Right forelimb (tissue), 1 donor: ENCODE measurements at regions not wholly inside any gene's neighbourhood (a gene's known extent, or its start where the extent isn't known, plus 50 kb on each side); places are given as distances from the start of the nearest gene placed in this dataset.
A peak's percentile ranks its signal among the peaks of the same experiment; 100 is the strongest.
"Not testable (repeated sequence)": the region's sequence is repeated elsewhere in the genome, so short reads cannot be mapped to it uniquely, and the experiment has no call there.

Experiments used
- DNase-seq: peaks from one replicate; pipeline ENCODE4 v3.0.0-alpha.2; 2018

DNA sequence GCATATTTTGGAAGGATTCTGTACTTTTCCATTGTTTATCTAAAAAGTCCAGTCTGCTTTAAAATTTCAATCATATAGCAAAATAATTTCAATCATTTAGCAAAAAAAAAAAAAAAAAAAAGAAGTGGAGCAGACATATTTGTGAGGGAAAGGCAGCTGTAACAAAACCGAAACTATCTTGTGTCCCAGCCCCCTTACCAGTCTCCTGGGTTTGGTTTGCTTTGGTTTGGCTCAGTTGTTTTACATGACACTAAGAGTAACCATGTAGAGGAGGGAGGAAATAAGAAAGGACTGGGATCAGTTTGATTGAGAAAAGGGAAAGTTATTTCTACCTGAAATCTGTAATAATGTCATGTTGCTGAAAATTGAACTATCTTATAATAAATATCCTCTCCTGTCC is 158.8 kb upstream of the GADL1 start:
- no peak for DNase-seq

DNA sequence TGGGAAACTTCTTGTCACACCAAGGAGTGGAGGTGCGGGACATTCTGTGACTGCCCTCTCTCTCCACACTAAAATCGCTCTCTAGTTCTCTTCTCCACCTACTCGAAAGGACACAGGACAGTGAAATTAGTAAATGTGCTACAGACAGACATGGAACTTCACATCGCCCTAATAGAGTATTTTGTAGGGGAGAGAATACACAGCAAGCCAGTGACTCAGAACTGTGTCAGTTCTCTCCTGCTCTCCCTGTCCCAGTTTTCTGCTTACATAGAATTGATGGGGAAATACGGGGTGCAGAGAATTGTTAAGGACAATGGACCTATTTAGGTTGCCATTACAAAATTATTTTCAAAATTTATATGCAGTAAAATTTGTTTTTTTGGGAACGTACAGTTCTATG is 159.6 kb upstream of the GADL1 start:
- DNase-seq: no peak

DNA sequence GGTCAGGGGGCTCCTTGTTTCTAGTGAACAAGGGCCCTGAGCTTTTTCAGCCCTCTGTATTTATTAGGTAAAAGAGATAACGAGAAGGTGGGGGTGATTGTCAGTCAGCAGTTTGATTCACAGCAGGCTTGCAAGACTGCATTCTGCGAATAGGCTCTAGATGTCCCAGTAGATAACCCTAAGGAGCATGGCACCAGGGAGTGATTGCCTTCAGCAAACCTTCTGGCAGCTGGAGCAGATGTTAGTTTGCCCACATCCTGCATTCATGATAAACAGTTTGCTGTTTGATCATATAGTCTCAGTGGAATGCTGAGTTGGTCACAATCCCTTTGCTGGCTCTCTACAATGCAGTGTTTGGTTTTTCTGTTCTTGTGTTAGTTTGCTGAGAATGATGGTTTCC is 161.3 kb upstream of the GADL1 start:
- no peak for DNase-seq

DNA sequence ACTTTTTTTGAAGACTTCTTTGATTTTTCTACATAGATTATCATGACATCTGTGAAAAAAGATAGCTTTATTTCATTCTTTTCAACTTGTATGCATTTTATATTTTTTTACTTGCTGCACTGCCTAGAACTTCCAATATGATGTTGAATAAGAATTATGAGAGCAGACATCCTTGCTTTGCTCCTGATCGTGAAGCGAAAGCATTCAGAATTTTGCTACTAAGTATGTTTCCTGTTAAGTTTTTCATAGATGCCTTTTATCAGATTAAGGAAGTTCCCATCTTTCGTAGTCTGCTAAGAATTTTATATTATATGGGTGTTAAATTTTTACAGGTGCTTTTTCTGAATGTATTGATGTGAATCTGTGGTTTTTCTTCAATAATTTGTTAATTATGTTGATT is 163.4 kb upstream of the GADL1 start:
- no peak for DNase-seq

DNA sequence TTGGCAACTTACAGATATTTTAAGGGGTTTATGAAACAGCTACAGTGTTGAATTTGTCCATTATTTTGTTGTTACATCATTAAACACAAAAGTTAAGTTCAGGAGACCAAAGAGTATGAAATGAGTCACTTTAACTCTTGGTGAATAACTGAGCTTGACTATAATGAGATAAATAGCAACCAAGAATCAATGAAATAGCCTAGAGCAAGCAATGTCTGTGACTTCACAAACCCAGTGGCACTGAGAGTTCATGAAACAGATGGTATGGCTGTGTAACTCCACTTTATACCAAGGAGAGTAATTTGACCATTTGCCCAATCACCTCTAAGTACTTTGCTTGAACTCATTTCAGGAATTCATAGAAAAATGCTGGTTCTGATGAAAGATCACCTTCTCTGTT is 169.6 kb upstream of the GADL1 start:
- DNase-seq: no peak

DNA sequence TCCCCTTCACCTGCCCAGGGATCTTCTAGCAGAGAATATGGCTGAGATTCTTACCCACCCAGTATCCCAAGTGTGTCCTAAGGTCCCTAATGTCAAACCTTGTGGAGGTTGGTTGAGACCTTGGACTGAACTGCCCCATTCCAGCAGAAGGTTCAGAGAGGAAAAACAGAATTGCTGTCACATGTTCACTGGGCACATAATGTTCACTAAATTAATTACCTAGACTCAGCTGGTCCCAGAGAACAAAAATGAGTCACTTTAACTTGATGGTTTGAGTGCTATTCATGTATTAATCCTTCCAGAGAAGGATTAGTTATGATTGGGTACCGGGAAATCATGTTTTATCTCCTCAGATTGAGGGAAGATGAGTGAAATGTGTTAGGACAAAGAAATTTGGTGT is 171.3 kb upstream of the GADL1 start:
- DNase-seq: no peak

DNA sequence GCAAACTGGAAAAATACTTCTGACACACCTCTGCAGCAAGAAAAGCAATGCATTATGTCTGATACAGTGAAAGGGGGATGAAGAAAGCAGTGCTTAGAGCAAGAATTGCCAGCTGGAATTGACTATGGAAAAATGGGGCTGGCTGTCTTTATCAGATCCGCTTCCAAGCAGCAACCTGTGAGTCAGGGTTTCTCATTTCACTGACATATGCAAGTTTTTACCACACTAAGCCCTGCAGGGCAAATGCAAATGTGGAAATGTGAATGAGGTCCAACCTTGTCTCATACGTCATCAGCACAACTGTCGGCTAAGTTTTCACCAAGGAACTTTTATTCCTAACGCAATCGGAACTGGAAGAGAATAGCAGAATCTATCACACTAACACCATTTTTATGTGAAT is 172.5 kb upstream of the GADL1 start:
- peak; percentile 70 for DNase-seq

DNA sequence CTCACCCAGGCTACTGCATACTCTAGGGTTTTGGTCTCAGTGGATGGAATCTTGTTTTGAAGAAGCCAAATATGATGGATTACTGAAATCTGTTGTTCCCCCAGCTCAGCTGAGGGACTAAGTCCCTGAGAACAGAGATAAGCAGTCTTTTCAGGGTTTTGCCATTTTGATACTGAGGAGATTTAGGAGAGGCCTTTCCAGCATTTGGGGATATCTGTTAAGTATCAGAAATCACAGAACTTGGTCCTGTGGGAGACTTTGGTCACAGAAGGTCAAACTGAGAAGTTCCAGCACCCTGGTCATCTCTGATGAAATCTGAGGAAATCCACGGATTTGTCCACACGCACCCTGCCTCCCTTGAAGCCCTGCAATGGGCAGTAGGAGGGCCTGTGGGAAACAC is 181.0 kb upstream of the GADL1 start:
- DNase-seq: no peak

DNA sequence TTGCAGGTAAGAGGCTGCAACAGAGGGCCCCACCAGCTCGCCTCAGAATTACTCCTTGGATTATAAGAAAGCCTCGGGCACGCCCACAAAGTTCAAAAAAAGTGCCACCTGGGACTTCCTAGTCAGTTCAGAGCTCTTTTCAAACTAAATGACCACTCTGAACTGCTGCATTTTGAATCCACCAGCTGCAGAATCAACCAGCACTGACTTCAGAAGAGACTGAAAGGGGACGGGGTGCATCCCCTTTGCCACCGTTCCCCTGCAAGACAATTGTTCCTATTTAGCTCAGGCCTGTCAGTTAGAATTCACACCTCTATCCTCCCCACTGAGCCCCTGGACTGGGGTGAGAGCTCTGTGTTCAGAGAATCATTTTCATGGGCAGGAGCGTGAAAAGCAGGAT is 181.4 kb upstream of the GADL1 start:
- DNase-seq: no peak

DNA sequence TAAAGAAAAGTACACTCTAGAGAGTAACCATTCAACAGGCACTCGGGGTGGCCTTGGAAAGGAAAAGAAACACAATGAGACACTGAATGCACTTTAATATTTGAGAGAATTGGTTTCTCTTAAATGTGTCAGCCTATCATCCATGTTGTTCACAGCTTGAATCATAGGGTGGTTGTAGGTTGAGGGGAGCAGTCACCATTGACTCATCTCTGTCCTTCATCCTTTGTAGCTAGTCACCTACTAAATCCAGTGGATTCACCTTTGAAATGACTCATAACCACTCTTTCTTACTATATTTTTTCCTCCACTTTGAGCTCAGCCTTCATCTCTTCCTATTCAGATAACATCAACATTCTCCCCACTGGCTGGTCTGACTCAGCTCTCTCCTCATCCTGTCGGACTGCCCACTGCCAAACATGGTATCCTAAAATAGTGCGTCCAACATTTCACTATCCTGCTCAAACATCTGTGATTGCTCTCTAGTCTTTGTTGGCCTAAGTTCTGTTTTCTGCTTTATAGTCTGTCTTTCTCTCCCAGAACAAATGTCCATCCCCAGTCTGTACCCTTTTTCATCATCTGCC is 182.7 kb upstream of the GADL1 start:
- DNase-seq: no peak

DNA sequence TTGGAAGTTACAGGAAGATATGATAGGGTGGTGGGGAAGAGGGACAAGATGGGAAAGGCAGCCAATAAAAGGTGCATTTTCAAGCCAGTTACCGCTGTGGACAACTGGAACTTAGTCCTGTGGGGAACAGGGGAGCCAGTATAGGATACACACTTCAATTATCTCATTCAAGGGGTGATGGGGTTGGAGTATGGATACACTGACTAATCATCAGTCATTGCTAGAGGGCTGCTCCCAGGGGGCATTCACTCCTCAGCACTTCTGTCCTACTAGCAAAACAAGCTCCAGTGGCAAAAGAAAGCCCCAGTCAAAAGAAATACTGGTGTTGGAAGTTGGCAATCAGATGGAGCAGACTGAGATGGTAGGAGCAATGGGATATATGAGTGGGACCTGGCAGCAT is 183.4 kb upstream of the GADL1 start:
- DNase-seq: no peak

DNA sequence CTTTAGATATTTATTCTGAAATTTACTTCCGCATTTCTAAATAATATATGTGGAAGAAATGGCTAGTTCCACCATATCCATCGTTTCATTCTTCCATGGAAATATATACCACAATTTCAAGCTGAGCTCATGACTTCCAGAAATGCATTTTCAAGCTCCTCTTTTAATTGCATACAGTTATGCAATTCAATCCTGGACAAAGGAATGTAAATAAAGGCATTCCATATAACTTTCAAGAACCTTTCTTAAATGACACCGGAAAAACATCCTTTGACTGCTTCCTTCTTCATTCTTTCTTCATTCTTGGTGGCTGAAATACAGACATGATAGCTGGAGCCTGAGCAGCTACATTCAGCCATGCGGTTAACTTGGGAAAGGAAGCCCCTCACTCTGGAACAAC is 185.2 kb upstream of the GADL1 start:
- DNase-seq: no peak

DNA sequence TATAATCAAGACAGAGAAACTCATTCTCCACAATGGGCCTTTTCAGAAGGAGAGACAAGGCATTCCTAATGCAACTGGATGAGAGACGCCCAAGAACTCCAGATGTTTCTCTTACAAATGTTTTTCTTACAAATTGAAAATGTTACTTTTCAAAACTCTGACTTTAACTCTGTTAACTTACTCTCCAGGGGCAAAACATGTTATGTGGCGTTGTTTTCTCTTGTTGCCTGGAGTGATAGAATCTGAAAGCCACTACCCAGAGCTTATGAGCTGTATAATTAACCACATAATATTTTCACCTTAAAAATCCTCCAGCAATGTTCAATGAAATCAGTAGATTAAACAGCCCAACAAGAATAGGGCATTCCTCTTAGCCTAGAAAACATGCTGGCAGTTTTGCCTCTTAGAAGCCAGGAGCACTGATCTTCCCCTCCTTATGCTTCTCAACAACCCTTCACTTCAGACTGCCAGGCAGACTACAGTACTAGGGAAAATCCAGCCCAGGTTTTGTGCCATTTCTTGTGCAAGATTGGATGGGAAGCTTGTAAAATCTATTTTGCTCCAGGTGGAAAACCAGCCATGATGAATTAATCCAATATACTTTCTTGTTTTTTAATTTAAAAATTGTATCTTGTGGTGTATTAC is 186.7 kb upstream of the GADL1 start:
- DNase-seq: no peak

DNA sequence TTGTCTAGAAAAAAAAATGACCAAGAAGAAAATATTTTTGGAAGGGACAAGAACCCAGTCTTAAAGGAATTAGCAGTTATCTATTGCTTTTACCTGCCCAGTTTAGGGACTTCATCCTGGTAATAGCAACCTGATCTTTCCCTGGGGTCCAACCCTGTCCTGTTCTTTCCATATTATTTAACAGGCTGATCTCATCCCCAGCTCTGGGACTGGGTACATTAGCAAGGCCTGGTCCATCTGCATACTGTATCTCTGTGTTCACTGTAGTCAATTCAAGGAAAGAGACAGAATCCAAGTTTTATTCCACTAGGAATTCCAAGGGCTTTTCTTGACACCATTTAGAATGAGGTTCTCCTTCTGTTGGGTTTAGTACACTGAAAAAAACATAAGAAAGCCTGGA is 191.7 kb upstream of the GADL1 start:
- no peak for DNase-seq

DNA sequence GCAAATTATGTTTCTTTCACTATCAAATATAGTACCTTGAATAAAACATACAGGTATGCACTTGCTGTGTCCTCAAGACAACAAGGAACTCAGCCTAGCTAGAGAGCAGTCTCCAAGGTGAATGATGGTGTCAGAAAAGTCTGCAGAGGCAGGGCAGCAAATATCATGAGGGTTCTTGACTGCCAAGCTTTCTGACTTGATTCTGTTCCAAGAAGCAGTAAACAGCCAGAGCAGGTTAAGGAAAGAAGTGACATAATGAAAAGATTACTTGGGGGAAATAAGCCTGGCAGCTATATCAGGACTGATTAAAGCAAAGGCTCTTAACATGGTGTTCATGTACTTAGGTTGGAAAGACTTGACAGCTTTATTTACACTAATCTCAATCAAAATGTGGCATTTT is 192.2 kb upstream of the GADL1 start:
- DNase-seq: no peak

DNA sequence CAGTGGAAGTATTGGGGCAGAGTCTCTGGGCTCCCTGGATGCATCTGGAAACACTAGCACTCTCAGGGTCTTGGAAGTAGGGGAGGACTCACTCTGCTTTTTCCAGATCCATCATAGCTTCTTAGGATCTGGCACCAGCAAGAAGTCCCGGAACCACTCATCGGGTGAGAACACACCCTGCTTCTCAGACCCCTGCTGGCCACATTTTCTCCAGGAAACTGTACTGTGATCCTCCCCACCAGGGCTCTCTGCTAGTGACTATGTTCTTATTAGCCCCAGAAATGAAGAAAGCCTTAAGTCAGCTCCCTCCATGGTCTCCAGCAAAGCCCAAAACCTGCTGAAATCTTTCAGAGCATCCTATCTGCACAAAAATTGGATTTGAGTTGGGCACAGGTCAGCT is 197.3 kb upstream of the GADL1 start:
- DNase-seq: no peak

DNA sequence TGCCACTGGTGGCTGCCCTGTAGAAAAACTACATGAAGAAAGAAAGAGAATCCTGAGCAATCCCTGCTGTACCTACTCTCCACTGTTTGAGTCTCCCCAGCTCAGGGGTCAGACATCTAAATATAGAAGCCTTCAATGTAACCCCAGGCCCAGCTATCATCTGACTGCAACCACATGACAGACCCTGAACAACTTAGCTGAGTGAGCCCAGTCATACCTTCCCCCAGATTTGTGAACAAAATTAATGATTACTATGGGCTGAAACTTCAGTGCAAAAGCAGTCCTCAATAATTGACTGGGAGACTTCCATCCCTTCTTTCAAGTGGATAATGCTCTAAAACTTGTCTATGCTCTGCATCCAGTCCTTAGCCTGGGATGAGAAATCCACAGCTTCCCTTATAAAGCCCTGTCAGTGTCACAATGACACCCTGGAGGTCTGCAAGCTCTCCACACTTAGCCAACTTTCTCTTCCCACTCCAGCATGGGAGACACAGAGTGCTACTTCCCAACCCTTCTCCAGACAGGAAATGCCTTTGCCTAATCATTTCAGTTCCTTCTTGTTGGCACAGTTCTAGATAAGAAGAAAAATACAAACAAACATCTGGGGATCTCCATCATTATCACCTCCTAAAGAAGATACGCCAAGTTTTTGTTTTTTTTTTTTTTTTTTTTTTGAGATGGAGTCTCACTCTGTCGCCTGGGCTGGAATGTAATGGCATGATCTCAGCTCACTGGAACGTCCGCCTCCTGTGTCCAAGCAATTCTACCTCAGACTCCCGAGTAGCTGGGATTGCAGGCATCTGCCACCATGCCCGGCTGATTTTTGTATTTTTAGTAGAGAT is 198.5 kb upstream of the GADL1 start:
- DNase-seq: no peak

DNA sequence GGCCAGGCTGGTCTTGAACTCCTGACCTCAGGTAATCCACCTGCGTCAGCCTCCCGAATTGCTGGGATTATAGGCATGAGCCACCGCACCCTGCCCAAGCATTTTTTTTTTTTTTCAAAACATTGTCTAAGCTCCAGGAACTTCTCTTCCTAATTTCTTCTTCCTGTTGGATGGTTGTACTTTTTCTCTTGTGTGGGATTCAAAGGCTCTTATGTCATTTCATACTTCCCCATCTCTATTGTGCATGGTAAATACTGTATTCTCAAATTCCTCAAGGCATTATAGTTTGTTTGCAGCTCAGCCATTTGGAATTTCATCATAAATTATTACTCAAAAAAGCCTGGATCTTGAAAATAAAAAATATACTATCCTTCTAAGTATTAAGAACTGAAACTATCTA is 199.1 kb upstream of the GADL1 start:
- DNase-seq: no peak

DNA sequence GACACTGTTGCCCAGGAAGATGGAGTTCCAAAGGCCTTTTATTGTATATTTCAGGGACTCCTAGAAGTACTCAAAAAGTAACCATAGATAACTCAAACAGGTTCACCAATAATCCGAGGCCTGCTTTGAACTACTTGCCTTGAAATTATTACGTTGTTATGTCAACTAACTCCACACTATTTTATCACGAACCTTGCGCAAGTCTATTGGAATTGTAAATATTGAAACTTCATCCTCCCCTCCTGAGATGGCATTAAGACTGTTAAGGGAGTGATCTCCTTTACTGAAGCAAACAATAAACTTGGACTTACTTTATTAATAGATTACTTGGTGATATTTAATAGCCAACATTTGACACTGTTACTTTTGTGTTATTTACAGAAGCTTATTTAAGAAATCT is 199.6 kb upstream of the GADL1 start:
- DNase-seq: no peak

DNA sequence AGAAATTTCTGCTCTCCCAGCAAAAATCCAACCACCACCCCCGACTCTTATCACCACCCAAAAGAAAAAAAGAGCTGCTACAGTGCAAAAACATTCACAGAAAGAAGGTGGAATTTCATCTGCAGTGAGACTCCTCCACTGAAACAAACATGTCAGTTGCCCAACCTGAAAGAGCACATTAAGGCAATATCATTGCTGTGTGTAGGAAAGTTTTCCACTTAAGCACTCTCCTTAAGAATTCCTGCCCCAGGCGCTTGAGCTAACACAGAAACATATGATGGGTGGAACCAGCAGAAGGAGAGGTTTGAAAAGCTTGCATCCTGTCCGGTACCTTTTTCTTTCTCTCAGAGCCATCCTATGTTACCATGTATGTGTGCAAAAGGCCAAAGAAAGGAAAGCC is 200.8 kb upstream of the GADL1 start:
- no peak for DNase-seq

DNA sequence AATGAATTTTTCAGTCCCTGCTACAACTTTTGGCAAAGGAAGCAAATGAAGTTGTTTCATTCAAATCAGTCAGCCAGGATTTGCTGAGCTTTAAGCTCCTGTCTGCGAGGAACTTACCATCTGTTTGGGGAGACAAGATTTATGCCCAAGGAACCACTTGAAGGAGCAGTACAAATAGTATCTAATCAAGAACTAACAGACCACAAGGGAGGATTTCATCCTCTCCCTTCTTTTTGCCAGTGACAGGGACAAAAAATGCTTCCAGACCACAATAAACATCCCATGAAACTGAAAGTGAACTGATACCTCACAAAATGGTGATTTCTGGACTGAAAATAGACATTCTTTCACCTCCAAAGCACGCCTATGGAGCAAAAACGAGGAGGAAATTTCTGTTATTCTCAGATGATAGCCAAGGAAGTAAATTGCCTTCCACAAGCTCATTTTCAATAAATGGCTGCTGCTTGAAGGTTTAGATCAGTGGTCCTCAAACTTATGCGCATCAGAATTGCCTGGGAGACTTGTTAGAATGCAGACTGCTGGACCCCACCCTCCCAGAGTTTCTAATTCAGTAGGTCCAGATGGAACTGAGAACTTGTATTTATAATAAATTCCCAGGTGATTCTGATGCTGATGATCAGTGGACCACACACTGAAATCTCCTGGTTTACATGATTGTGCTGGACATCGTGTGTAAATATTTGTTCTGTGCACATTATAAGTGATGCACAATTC is 202.4 kb upstream of the GADL1 start:
- no peak for DNase-seq

DNA sequence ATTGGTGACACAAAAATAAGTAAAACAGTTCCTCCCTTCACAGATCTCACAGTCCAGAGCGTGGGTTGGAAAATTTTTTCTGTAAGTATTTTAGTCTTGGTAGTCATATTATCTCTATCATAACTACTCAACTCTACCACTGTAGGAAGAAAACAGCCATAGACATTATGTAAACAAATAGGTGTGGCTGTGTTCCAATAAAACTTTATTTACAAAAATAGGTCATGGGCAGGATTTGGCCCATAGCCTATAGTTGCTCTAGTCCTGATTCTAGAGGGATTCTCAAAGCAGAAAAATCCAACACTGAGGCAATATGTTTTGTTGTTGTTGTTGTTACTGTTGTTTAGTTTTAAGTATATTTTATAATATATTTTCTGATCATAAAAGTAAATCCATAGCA is 206.1 kb upstream of the GADL1 start:
- no peak for DNase-seq

DNA sequence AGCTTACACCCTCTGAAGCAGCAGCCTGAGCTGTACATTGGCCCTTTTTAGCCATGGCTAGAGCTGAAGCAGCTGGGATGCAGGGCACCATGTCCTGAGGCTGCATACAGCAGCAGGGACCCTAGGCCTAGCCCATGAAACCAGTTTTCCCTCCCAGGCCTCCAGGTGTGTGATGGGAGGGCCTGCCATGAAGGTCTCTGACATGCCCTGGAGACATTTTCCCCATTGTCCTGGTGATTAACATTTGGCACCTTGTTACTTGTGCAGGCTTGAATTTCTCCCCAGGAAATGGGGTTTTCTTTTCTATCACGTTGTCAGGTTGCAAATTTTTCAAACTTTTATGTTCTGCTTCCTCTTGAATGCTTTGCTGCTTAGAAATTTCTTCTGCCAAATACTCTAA is 206.8 kb upstream of the GADL1 start:
- not testable (repeated sequence) for DNase-seq
